GM12878 (cell line): ENCODE measurements at regions not wholly inside any gene's neighbourhood (a gene's known extent, or its start where the extent isn't known, plus 50 kb on each side); places are given as distances from the start of the nearest gene placed in this dataset.

Source experiments
- BACH1 ChIP-seq: fragments of 450-650 bp; IDR thresholded peaks from 2 replicates; pipeline ENCODE4 v1.6.1; 2017; ENCODE audit warnings: mild to moderate bottlenecking, borderline replicate concordance
- EP300 ChIP-seq, 2 experiments: fragments of 150-350 bp in 1 of 2; IDR thresholded peaks; 2 replicates each; pipeline ENCODE4 v1.6.1; 2011 to 2012; ENCODE audit warnings: low read depth in 2 of 2, low read length in 2 of 2, borderline replicate concordance in 1 of 2, improper control_type of control experiment in 1 of 2, inconsistent platforms in 1 of 2; ENCODE audit not compliant: control insufficient read depth in 1 of 2
- MTA3 ChIP-seq: IDR thresholded peaks from 2 replicates; pipeline ENCODE4 v1.6.1; 2012; ENCODE audit warnings: low read length, inconsistent platforms, borderline replicate concordance
- SP1 ChIP-seq: IDR thresholded peaks from one replicate; pipeline ENCODE4 v1.6.1; 2011; ENCODE audit warnings: low read depth, low read length
- SUZ12 ChIP-seq: fragments of 200-600 bp; sonication (generic); IDR thresholded peaks from one replicate; pipeline ENCODE4 v1.6.1; 2018; ENCODE audit warnings: antibody characterized with exemption, mild to moderate bottlenecking; ENCODE audit not compliant: unreplicated experiment
- ZNF217 ChIP-seq: fragments of 450-650 bp; IDR thresholded peaks from 2 replicates; pipeline ENCODE4 v1.6.1; 2017; ENCODE audit warnings: antibody characterized with exemption, mild to moderate bottlenecking

DNA sequence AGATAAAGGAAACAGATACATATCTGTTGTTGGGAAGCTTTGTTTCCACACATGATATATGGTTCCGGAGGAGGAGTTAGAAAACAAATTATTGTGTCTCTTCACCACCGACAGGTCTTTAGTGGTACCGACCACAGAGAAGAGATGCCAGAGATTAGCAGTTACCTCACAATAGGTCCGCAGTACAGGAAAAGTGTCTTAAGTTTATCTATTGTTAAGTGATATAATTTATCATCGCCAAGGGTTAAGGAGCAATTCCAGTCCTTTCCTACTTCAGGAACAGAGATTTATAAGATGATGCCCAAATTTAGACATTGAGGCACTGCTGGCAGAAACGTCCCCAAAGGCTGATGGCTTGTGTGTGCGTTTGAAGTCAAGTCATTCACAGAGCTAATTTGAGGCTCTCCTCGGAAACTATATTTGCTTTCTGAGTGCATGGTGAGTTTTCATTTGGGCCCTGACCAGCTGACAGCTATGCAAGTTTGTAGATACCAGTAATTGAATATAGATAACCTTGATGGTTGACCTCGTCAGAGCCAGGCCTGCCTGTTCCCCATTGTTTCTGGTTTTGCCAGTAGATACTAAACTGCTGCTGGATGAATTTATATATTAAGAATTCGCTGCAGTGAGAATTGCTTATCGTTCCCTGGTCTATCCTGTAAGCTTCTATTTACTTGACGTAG is 196.4 kb upstream of the IRX3 start:
- TF ChIP-seq EP300 (IDR thresholded peaks at IDR 0.05; ENCODE audit: borderline replicate concordance in 1 of 2, control insufficient read depth in 1 of 2, low read depth in 2 of 2, low read length in 2 of 2) (no peak), SP1 (no peak), SUZ12 (no peak), MTA3 (no peak), BACH1 (no peak), ZNF217 (no peak)
